ENCODE measurements at regions not wholly inside any gene's neighbourhood (a gene's known extent, or its start where the extent isn't known, plus 50 kb on each side); places are given as distances from the start of the nearest gene placed in this dataset.

- peaks cover 7% of the 10 kb centered on the region for H3K9me3 ChIP-seq (ENCODE audit: insufficient read depth, low read length)
- H3K27me3 ChIP-seq (ENCODE audit: insufficient read depth, insufficient read length), result no peaks in the 10 kb centered on the region
- no peak for TF ChIP-seq ZNF274 (IDR thresholded peaks at IDR 0.05; ENCODE audit: low read depth, low read length)
- TF ChIP-seq SUZ12 (IDR thresholded peaks at IDR 0.05; ENCODE audit: extremely low read depth, insufficient read depth, insufficient read length), result no peak
- H3K9ac ChIP-seq (ENCODE audit: insufficient read length, low read depth), result no peak overlapping the region
- H3K4me1 ChIP-seq (ENCODE audit: insufficient read depth, insufficient read length), result no peaks in the 10 kb centered on the region
- H3K36me3 ChIP-seq (ENCODE audit: insufficient read depth, insufficient read length, low read length), result no peaks in the 10 kb centered on the region
- no peak for DNase-seq (ENCODE audit: low read depth, low spot score)
- no peak overlapping the region for H3K4me3 ChIP-seq (ENCODE audit: insufficient read length, low read depth)
These were observed 1985.1 kb upstream of the PIK3C3 start for GRCh38 chr18:39969803-39970494.

GRCh38 chr18:39966275-39966674 is 1988.8 kb upstream of the PIK3C3 start:
- Histone ChIP-seq H3K9ac (ENCODE audit: insufficient read length, low read depth) (no peak overlapping the region), H3K36me3 (ENCODE audit: insufficient read depth, insufficient read length, low read length) (no peaks in the 10 kb centered on the region), H3K9me3 (ENCODE audit: insufficient read depth, low read length) (peaks cover 7% of the 10 kb centered on the region), H3K4me3 (ENCODE audit: insufficient read length, low read depth) (no peak overlapping the region), H3K4me1 (ENCODE audit: insufficient read depth, insufficient read length) (no peaks in the 10 kb centered on the region), H3K27me3 (ENCODE audit: insufficient read depth, insufficient read length) (no peaks in the 10 kb centered on the region)
- no peak for DNase-seq (ENCODE audit: low read depth, low spot score)
- TF ChIP-seq YY1 (IDR thresholded peaks at IDR 0.05; ENCODE audit: insufficient read depth, insufficient read length), result no peak
- TF ChIP-seq SUZ12 (IDR thresholded peaks at IDR 0.05; ENCODE audit: extremely low read depth, insufficient read depth, insufficient read length), result no peak
- no peak for TF ChIP-seq ZNF274 (IDR thresholded peaks at IDR 0.05; ENCODE audit: low read depth, low read length)

GRCh38 chr18:39962546-39962945 is 1992.5 kb upstream of the PIK3C3 start:
- TF ChIP-seq ZNF274 (IDR thresholded peaks at IDR 0.05; ENCODE audit: low read depth, low read length) (no peak), SUZ12 (IDR thresholded peaks at IDR 0.05; ENCODE audit: extremely low read depth, insufficient read depth, insufficient read length) (no peak), YY1 (IDR thresholded peaks at IDR 0.05; ENCODE audit: insufficient read depth, insufficient read length) (no peak)
- H3K4me1 ChIP-seq (ENCODE audit: insufficient read depth, insufficient read length), result no peaks in the 10 kb centered on the region
- DNase-seq (ENCODE audit: low read depth, low spot score), result no peak
- H3K9me3 ChIP-seq (ENCODE audit: insufficient read depth, low read length), result no peaks in the 10 kb centered on the region; the same call in 1 of the 2 replicates
- H3K36me3 ChIP-seq (ENCODE audit: insufficient read depth, insufficient read length, low read length), result no peaks in the 10 kb centered on the region
- no peak overlapping the region for H3K9ac ChIP-seq (ENCODE audit: insufficient read length, low read depth)
- no peaks in the 10 kb centered on the region for H3K27me3 ChIP-seq (ENCODE audit: insufficient read depth, insufficient read length)
- no peak overlapping the region for H3K4me3 ChIP-seq (ENCODE audit: insufficient read length, low read depth)

GRCh38 chr18:39960550-39960949 is 1994.5 kb upstream of the PIK3C3 start:
- DNase-seq (ENCODE audit: low read depth, low spot score), result no peak
- Histone ChIP-seq H3K4me1 (ENCODE audit: insufficient read depth, insufficient read length) (no peaks in the 10 kb centered on the region), H3K27me3 (ENCODE audit: insufficient read depth, insufficient read length) (no peaks in the 10 kb centered on the region), H3K36me3 (ENCODE audit: insufficient read depth, insufficient read length, low read length) (no peaks in the 10 kb centered on the region), H3K9me3 (ENCODE audit: insufficient read depth, low read length) (no peaks in the 10 kb centered on the region; the same call in 1 of the 2 replicates), H3K4me3 (ENCODE audit: insufficient read length, low read depth) (no peak overlapping the region), H3K9ac (ENCODE audit: insufficient read length, low read depth) (no peak overlapping the region)
- TF ChIP-seq SUZ12 (IDR thresholded peaks at IDR 0.05; ENCODE audit: extremely low read depth, insufficient read depth, insufficient read length) (no peak), YY1 (IDR thresholded peaks at IDR 0.05; ENCODE audit: insufficient read depth, insufficient read length) (no peak), ZNF274 (IDR thresholded peaks at IDR 0.05; ENCODE audit: low read depth, low read length) (no peak)

- no peak for DNase-seq (ENCODE audit: low read depth, low spot score)
- H3K4me1 ChIP-seq (ENCODE audit: insufficient read depth, insufficient read length), result no peaks in the 10 kb centered on the region
- no peaks in the 10 kb centered on the region for H3K27me3 ChIP-seq (ENCODE audit: insufficient read depth, insufficient read length)
- no peaks in the 10 kb centered on the region; the same call in 1 of the 2 replicates for H3K9me3 ChIP-seq (ENCODE audit: insufficient read depth, low read length)
- no peak overlapping the region for H3K9ac ChIP-seq (ENCODE audit: insufficient read length, low read depth)
- no peak overlapping the region for H3K4me3 ChIP-seq (ENCODE audit: insufficient read length, low read depth)
- TF ChIP-seq SUZ12 (IDR thresholded peaks at IDR 0.05; ENCODE audit: extremely low read depth, insufficient read depth, insufficient read length) (no peak), YY1 (IDR thresholded peaks at IDR 0.05; ENCODE audit: insufficient read depth, insufficient read length) (no peak), ZNF274 (IDR thresholded peaks at IDR 0.05; ENCODE audit: low read depth, low read length) (no peak)
- no peaks in the 10 kb centered on the region for H3K36me3 ChIP-seq (ENCODE audit: insufficient read depth, insufficient read length, low read length)
These were observed 1995.2 kb upstream of the PIK3C3 start for GRCh38 chr18:39959839-39960238.

- no peak for DNase-seq (ENCODE audit: low read depth, low spot score)
- Histone ChIP-seq H3K36me3 (ENCODE audit: insufficient read depth, insufficient read length, low read length) (no peaks in the 10 kb centered on the region), H3K4me3 (ENCODE audit: insufficient read length, low read depth) (no peak overlapping the region), H3K9ac (ENCODE audit: insufficient read length, low read depth) (no peak overlapping the region), H3K9me3 (ENCODE audit: insufficient read depth, low read length) (no peaks in the 10 kb centered on the region; the same call in 1 of the 2 replicates), H3K27me3 (ENCODE audit: insufficient read depth, insufficient read length) (no peaks in the 10 kb centered on the region), H3K4me1 (ENCODE audit: insufficient read depth, insufficient read length) (no peaks in the 10 kb centered on the region)
- TF ChIP-seq SUZ12 (IDR thresholded peaks at IDR 0.05; ENCODE audit: extremely low read depth, insufficient read depth, insufficient read length) (no peak), YY1 (IDR thresholded peaks at IDR 0.05; ENCODE audit: insufficient read depth, insufficient read length) (no peak), ZNF274 (IDR thresholded peaks at IDR 0.05; ENCODE audit: low read depth, low read length) (no peak)
These were observed 1996.2 kb upstream of the PIK3C3 start for GRCh38 chr18:39958876-39959275.

GRCh38 chr18:39952816-39953215 is 2002.2 kb upstream of the PIK3C3 start:
- Histone ChIP-seq H3K27me3 (ENCODE audit: insufficient read depth, insufficient read length) (no peaks in the 10 kb centered on the region), H3K36me3 (ENCODE audit: insufficient read depth, insufficient read length, low read length) (no peaks in the 10 kb centered on the region), H3K9ac (ENCODE audit: insufficient read length, low read depth) (no peak overlapping the region), H3K4me3 (ENCODE audit: insufficient read length, low read depth) (no peak overlapping the region), H3K4me1 (ENCODE audit: insufficient read depth, insufficient read length) (no peaks in the 10 kb centered on the region), H3K9me3 (ENCODE audit: insufficient read depth, low read length) (no peaks in the 10 kb centered on the region)
- DNase-seq (ENCODE audit: low read depth, low spot score), result no peak
- no peak for TF ChIP-seq YY1 (IDR thresholded peaks at IDR 0.05; ENCODE audit: insufficient read depth, insufficient read length)
- no peak for TF ChIP-seq SUZ12 (IDR thresholded peaks at IDR 0.05; ENCODE audit: extremely low read depth, insufficient read depth, insufficient read length)
- no peak for TF ChIP-seq ZNF274 (IDR thresholded peaks at IDR 0.05; ENCODE audit: low read depth, low read length)

Data from NT2/D1 (cell line).